Natural killer cell (primary cell): ENCODE measurements at regions not wholly inside any gene's neighbourhood (a gene's known extent, or its start where the extent isn't known, plus 50 kb on each side); places are given as distances from the start of the nearest gene placed in this dataset.

Source experiments
- ATAC-seq, 3 donors: fragments of 150-1000 bp in 2 of 3; fragments of 200-7000 bp in 1 of 3; cut with Tn5 transposase; 1 replicate in 1 of 3; 2 replicates in 2 of 3; pipeline ENCODE4 v1.10.0; 2021; ENCODE audit warnings: mild to moderate bottlenecking in 2 of 3, moderate library complexity in 2 of 3
- DNase-seq, 2 donors: peaks; one replicate each; pipeline versions ENCODE4 v3.0.0 to v3.0.0-alpha.2; 2013 to 2021; ENCODE audit warnings: mixed read lengths in 1 of 2
- H3K27ac ChIP-seq: one replicate; pipeline ENCODE4 v1.5.1; 2013; ENCODE audit warnings: mild to moderate bottlenecking, low read length
- H3K27me3 ChIP-seq: one replicate; pipeline ENCODE4 v1.6.1; 2013; ENCODE audit warnings: low read length; ENCODE audit not compliant: control insufficient read depth, insufficient read depth
- H3K36me3 ChIP-seq: one replicate; pipeline ENCODE4 v1.6.1; 2013; ENCODE audit warnings: low read length; ENCODE audit not compliant: control insufficient read depth, insufficient read depth
- H3K4me1 ChIP-seq: one replicate; pipeline ENCODE4 v1.6.1; 2013; ENCODE audit warnings: low read length; ENCODE audit not compliant: control insufficient read depth, insufficient read depth
- H3K4me3 ChIP-seq: one replicate; pipeline ENCODE4 v1.5.1; 2013; ENCODE audit warnings: low read length
- H3K9me3 ChIP-seq: one replicate; pipeline ENCODE4 v1.6.1; 2013; ENCODE audit warnings: low read length; ENCODE audit not compliant: control insufficient read depth, insufficient read depth
- H3K27ac Mint-ChIP-seq, 2 donors: one replicate each; pipeline ENCODE4 v1.8.0; 2022; ENCODE audit warnings: mild to moderate bottlenecking in 2 of 2, mixed read lengths in 2 of 2, moderate library complexity in 1 of 2
- H3K27me3 Mint-ChIP-seq, 2 donors: one replicate each; pipeline ENCODE4 v1.8.0; 2022; ENCODE audit warnings: low read depth in 2 of 2, mixed read lengths in 2 of 2
- H3K36me3 Mint-ChIP-seq: one replicate; pipeline ENCODE4 v1.8.0; 2022; ENCODE audit warnings: mixed read lengths
- H3K4me1 Mint-ChIP-seq, 2 donors: one replicate each; pipeline ENCODE4 v1.8.0; 2022; ENCODE audit warnings: mixed read lengths in 2 of 2
- H3K4me3 Mint-ChIP-seq: one replicate; pipeline ENCODE4 v1.8.0; 2022; ENCODE audit warnings: mild to moderate bottlenecking, moderate library complexity, mixed read lengths
- H3K9me3 Mint-ChIP-seq, 2 donors: one replicate each; pipeline ENCODE4 v1.8.0; 2022; ENCODE audit warnings: mixed read lengths in 2 of 2
- CTCF ChIP-seq: fragments of 200-600 bp; IDR thresholded peaks from one replicate; pipeline ENCODE4 v1.8.0; 2022; ENCODE audit warnings: antibody characterized with exemption
- WGBS: methylation state at CpG from one replicate; pipeline ENCODE4 v1.1.7; 2013; ENCODE audit warnings: missing lambda C conversion rate; ENCODE audit not compliant: insufficient coverage; 5-methylcytosine and 5-hydroxymethylcytosine counted together
- intact Hi-C: fragments of 100-400 bp; cut with micrococcal nuclease; formaldehyde crosslinking; loops from one replicate; pipeline ENCODE4 v1.14.2; 2022

DNA sequence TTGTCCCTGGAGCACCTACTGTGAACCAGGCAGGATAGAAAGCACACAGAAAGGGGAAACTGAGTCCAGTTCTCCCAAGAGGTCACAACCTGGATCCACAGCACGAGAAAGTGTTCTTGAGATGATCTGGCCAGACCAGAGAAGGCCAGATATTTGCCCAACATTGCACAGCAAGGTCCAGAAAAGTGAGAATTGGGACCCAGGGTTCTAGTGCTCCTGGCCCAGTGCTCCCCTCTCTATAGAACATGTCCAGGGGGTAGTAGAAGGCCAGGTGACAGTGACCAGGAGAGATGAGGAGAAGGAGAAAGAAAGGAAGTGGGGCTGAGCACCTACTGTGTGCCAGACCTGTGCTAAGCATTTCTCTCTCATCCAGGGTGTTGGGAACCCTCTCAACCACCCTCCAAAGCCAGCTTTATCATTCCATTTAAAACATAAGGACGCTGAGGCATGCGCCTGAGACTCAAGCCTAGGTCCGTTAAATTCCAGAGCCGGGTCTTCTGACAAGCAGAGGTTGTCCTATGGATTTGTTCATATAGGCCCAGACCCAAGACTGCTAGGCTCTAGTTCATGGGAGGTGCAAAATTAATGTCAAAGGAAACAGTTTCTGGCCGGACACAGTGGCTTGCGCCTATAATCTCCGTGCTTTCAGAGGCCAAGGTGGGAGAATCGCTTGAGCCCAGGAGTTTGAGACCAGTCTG is 128.7 kb downstream of the MN1 start:
- Histone ChIP-seq H3K36me3 (no peaks in the 10 kb centered on the region), H3K4me3 (no peak overlapping the region), H3K9me3 (no peaks in the 10 kb centered on the region), H3K27ac (no peak overlapping the region), H3K27me3 (peaks cover 4% of the 10 kb centered on the region), H3K4me1 (peaks cover 20% of the 10 kb centered on the region)
- DNase-seq: no peak
- no peak for TF ChIP-seq CTCF
- Mint-ChIP-seq H3K27ac (no peak overlapping the region), H3K27me3 (peaks cover 7 to 9% of the 10 kb centered on the region in 2 donors), H3K36me3 (no peaks in the 10 kb centered on the region), H3K4me1 (peaks cover 0 to 21% of the 10 kb centered on the region in 2 donors), H3K4me3 (no peak overlapping the region), H3K9me3 (no peaks in the 10 kb centered on the region)
- intact Hi-C loops: no loop called here
- ATAC-seq: no peak
- 90% methylated on average over 9 of the region's 9 CpGs for WGBS

DNA sequence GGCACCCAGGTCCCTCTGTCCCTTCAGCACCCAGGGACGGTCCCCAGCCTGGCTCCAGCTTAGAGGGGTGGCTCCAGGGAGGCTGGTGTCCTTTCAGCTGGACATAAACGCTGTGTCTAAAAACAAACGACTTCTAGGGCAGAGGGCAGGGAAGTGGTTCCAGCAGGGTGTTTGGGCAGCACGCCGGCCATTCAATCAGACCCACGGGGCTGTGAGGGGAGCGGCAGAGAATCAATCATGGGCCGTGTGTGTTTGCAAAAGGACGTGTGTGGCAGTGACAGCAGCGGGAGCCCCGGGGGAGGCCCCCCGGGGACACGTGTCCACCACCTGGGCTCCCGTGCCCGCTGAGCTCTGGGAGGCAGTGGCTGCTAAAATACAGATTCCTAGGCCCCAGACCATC is 127.7 kb downstream of the MN1 start:
- ATAC-seq: no peak
- no peak overlapping the region for H3K4me3 Mint-ChIP-seq
- intact Hi-C loops: no loop called here
- TF ChIP-seq CTCF: no peak
- Histone ChIP-seq H3K9me3 (no peaks in the 10 kb centered on the region), H3K27me3 (peaks cover 4% of the 10 kb centered on the region), H3K27ac (no peak overlapping the region), H3K36me3 (no peaks in the 10 kb centered on the region), H3K4me3 (no peak overlapping the region), H3K4me1 (peaks cover 20% of the 10 kb centered on the region)
- no peaks in the 10 kb centered on the region for H3K9me3 Mint-ChIP-seq
- no peak overlapping the region for H3K27ac Mint-ChIP-seq
- no peaks in the 10 kb centered on the region for H3K36me3 Mint-ChIP-seq
- 44% methylated on average over 15 of the region's 15 CpGs for WGBS
- DNase-seq: no peak
- peaks cover 7 to 9% of the 10 kb centered on the region in 2 donors for H3K27me3 Mint-ChIP-seq
- peaks cover 0 to 16% of the 10 kb centered on the region in 2 donors for H3K4me1 Mint-ChIP-seq

- 53% methylated on average over 4 of the region's 4 CpGs for WGBS
- no peaks in the 10 kb centered on the region for H3K9me3 Mint-ChIP-seq
- intact Hi-C loops: no loop called here
- H3K4me3 ChIP-seq: no peak overlapping the region
- peaks cover 0 to 11% of the 10 kb centered on the region in 2 donors for H3K4me1 Mint-ChIP-seq
- peaks cover 4% of the 10 kb centered on the region for H3K27me3 ChIP-seq
- no peak overlapping the region for H3K27ac Mint-ChIP-seq
- no peak overlapping the region for H3K4me3 Mint-ChIP-seq
- DNase-seq (no peak), ATAC-seq (no peak)
- H3K36me3 ChIP-seq: no peaks in the 10 kb centered on the region
- no peak overlapping the region for H3K27ac ChIP-seq
- peaks cover 7 to 9% of the 10 kb centered on the region in 2 donors for H3K27me3 Mint-ChIP-seq
- no peaks in the 10 kb centered on the region for H3K36me3 Mint-ChIP-seq
- no peak for TF ChIP-seq CTCF
- no peaks in the 10 kb centered on the region for H3K9me3 ChIP-seq
- H3K4me1 ChIP-seq: peaks cover 16% of the 10 kb centered on the region
Observed at GRCh38 chr22:27674261-27674923, 127.2 kb downstream of the MN1 start.
